GM20000 (cell line): ENCODE measurements at regions not wholly inside any gene's neighbourhood (a gene's known extent, or its start where the extent isn't known, plus 50 kb on each side); places are given as distances from the start of the nearest gene placed in this dataset.

ENCODE experiments used
- DNase-seq: peaks from one replicate; pipeline ENCODE4 v3.0.0; 2012; ENCODE audit warnings: low spot score
- CTCF ChIP-seq: IDR thresholded peaks from 2 replicates; pipeline ENCODE4 v1.5.1; 2012; ENCODE audit warnings: mild to moderate bottlenecking, control low read depth; ENCODE audit errors: extremely low read depth, missing control alignments

DNA sequence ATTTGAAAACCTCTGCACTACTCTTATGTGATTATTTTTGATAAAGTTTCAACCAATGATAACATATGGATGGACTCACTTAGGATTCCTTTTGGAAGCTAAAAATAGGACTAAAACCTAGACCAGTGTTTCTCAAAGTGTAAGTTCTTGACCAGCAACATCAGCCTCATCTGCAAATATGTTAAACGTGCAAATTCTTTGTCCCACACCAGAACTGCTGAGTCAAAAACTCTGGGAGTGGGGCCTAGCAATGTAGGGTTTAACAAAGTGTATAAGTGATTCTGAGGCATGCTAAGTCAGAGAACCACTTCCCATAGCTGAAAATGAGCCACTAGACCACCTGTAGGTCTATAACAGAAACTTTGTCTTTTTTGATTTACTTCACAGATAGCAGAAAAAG, 1247.2 kb upstream of the PIK3C3 start:
- TF ChIP-seq CTCF = no peak
- DNase-seq = no peak

DNA sequence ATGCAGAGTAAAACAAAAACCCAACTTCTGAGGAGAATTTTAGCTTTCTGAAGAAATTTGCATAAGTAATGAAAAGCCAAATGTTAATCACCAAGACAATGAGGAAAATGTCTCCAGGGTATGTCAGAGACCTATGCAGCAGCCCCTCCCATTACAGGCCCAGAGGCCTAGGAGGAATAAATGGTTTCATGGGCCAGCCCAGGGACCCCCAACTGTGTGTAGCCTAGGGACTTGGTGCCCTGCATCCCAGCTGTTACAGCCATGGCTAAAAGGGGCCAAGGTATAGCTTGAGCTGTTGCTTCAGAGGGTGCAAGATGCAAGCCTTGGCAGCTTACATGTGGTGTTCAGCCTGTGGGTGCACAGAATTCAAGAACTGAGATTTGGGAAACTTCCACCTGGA, 1256.9 kb upstream of the PIK3C3 start:
- DNase-seq = no peak
- no peak for TF ChIP-seq CTCF

DNA sequence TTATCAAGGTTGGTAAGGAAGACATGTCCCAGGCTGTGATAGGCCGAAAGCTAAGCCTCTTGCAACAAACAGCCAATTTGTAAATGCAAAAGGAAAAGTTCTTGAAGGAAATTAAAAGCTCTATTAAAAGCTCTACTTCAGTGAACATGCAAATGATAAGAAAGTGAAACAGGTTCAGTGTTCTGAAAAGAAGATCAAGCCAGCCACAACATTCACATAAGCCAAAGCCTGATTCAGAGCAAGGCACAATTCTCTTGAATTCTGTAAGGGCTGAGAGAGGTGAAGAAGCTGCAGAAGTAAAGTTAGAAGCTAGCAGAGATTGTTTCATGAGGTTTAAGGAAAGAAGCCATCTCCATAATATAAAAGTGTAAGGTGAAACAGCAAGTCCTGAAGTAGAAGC, 1259.5 kb upstream of the PIK3C3 start:
- TF ChIP-seq CTCF = no peak
- DNase-seq = no peak

- TF ChIP-seq CTCF = no peak
- no peak for DNase-seq
Measured at GRCh38 chr18:40692871-40693270, 1262.2 kb upstream of the PIK3C3 start.

GRCh38 chr18:40690062-40690461, 1265.0 kb upstream of the PIK3C3 start:
- DNase-seq = no peak
- TF ChIP-seq CTCF = no peak

DNA sequence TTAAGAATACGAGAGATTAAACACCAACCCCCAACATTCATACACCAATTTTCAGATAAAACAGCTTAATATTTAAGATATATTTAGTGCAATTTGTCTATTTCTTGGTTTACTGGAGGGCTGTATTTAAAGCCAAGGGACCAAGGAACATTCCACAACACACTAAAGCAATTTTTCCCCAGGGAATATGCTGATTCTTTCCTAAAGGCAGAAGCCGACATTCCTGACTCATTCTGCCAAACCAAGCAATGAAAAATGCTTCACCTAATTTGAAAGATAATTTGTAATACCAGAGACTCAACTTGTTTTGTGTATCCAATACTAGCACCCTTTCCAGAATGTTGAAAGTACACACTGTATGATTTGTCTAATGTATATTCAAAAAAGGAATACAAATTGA, 1267.6 kb upstream of the PIK3C3 start:
- TF ChIP-seq CTCF = no peak
- DNase-seq = no peak

GRCh38 chr18:40686836-40687235, 1268.2 kb upstream of the PIK3C3 start:
- no peak for TF ChIP-seq CTCF

DNA sequence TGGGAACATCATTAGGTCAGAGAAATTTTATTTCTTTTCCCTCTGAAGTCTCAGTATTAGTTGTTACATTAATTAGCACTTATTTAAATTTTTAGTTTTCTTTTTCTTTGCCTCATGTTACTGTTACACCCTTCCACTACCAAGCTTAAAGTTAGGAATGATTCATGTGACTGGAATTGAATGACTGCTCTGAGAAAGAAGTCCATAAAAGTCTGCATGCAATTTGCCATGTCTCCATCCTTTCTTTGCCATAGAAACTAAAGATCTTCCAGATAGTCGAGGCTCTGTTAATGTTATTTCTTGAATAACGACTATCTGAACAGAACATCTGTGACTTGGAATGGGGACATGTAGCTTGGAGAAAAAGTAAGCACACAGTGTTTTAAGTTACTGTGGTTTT, 1269.8 kb upstream of the PIK3C3 start:
- DNase-seq = no peak
- TF ChIP-seq CTCF = no peak

More at GRCh38 chr18:40686836-40687235, 1268.2 kb upstream of the PIK3C3 start:
- DNase-seq = no peak
